ENCODE measurements at regions not wholly inside any gene's neighbourhood (a gene's known extent, or its start where the extent isn't known, plus 50 kb on each side); places are given as distances from the start of the nearest gene placed in this dataset.

- ChIA-PET POLR2A (no interaction called here), CTCF (interaction anchor here (0.6 to 1.5 kb wide), 6 partner anchors 11 to 250 kb away, joined by 3 to 9 read pairs (median 4); no protein-coding TSS in a partner anchor)
- peak; percentile 78 for TF ChIP-seq CTCF (IDR thresholded peaks at IDR 0.05)
- Mint-ChIP-seq H3K4me3 (no peak overlapping the region), H3K27ac (no peak overlapping the region), H3K4me1 (ENCODE audit: low read depth) (peaks cover 4% of the 10 kb centered on the region), H3K9me3 (no peaks in the 10 kb centered on the region), H3K36me3 (ENCODE audit: low read depth) (no peaks in the 10 kb centered on the region), H3K27me3 (no peaks in the 10 kb centered on the region)
- DNase-seq (peak; percentile 61), ATAC-seq (peak; percentile 79)
- intact Hi-C loops (cut with micrococcal nuclease) = loop anchor here (5.0 kb wide), 1 partner anchor 261 kb away; no protein-coding TSS in a partner anchor
These were observed 97.3 kb upstream of the DCLK2 start for GRCh38 chr4:149980941-149981340.

DNA sequence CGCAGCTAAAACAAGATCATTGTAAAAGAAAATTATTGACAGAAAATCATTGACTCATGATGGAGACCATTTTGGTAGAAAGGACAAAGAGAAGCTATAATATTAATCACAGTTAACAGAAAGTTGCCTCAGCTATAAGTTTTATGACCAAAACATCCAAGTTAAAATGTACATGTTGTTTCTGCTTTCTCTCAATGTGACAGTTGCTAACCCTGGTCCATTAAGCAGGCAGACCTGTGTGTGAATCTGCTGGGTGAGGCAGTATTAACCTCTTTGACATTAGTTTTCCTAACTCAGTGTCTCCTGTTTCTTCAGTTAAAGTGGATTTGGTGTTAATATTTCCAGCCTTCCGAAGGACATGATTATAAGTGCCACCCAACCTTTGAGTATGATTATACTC, 94.8 kb upstream of the DCLK2 start:
- Mint-ChIP-seq H3K36me3 (ENCODE audit: low read depth) (no peaks in the 10 kb centered on the region), H3K4me3 (no peak overlapping the region), H3K4me1 (ENCODE audit: low read depth) (peaks cover 12% of the 10 kb centered on the region), H3K27ac (no peak overlapping the region), H3K9me3 (no peaks in the 10 kb centered on the region), H3K27me3 (no peaks in the 10 kb centered on the region)
- POLR2A ChIA-PET = no interaction called here
- CTCF ChIA-PET = interaction anchor here (5.6 kb wide), 1 partner anchor 260 kb away, joined by 23 read pairs; no protein-coding TSS in a partner anchor
- DNase-seq (no peak), ATAC-seq (no peak)
- TF ChIP-seq CTCF (IDR thresholded peaks at IDR 0.05) = no peak
- intact Hi-C loops (cut with micrococcal nuclease) = loop anchor here (5.0 kb wide), 1 partner anchor 259 kb away; no protein-coding TSS in a partner anchor

GRCh38 chr4:149983931-149984330, 94.3 kb upstream of the DCLK2 start:
- ChIA-PET CTCF (interaction anchor here (5.6 kb wide), 1 partner anchor 260 kb away, joined by 23 read pairs; no protein-coding TSS in a partner anchor), POLR2A (no interaction called here)
- no peak overlapping the region for H3K27ac Mint-ChIP-seq
- intact Hi-C loops (cut with micrococcal nuclease) = loop anchor here (5.0 kb wide), 1 partner anchor 258 kb away; no protein-coding TSS in a partner anchor
- TF ChIP-seq CTCF (IDR thresholded peaks at IDR 0.05) = no peak
- H3K9me3 Mint-ChIP-seq = no peaks in the 10 kb centered on the region
- DNase-seq (no peak), ATAC-seq (no peak)
- no peaks in the 10 kb centered on the region for H3K36me3 Mint-ChIP-seq (ENCODE audit: low read depth)
- no peak overlapping the region for H3K4me3 Mint-ChIP-seq
- no peaks in the 10 kb centered on the region for H3K27me3 Mint-ChIP-seq
- peaks cover 12% of the 10 kb centered on the region for H3K4me1 Mint-ChIP-seq (ENCODE audit: low read depth)

- H3K4me1 Mint-ChIP-seq (ENCODE audit: low read depth) = peaks cover 12% of the 10 kb centered on the region
- POLR2A ChIA-PET = no interaction called here
- CTCF ChIA-PET = interaction anchor here (1.0 to 5.6 kb wide), 2 partner anchors 13 to 258 kb away, joined by 3 to 23 read pairs; no protein-coding TSS in a partner anchor
- no peak overlapping the region for H3K4me3 Mint-ChIP-seq
- H3K27ac Mint-ChIP-seq = no peak overlapping the region
- DNase-seq (no peak), ATAC-seq (peak; percentile 49)
- H3K9me3 Mint-ChIP-seq = no peaks in the 10 kb centered on the region
- H3K27me3 Mint-ChIP-seq = no peaks in the 10 kb centered on the region
- TF ChIP-seq CTCF (IDR thresholded peaks at IDR 0.05) = no peak
- intact Hi-C loops (cut with micrococcal nuclease) = no loop called here
- no peaks in the 10 kb centered on the region for H3K36me3 Mint-ChIP-seq (ENCODE audit: low read depth)
These were observed 92.3 kb upstream of the DCLK2 start for GRCh38 chr4:149985981-149986380.

DNA sequence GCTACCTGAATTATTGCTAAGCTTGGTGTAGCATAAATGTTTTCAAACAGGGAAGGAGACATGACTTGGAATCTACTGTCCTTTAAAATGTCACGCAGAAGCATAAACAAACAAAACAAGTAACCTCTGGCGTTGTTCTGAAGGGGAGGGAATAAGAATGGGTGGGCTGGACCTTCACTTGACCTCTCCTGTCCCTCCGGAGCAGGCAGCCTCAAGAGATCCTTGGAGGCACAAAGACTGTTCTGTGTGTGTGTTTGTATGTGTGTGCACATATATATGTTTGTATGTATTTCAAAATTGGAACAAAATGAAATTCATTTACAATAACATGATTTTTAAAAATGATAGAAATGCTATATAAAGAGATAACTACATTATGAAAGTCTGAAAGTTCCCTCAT, 91.3 kb upstream of the DCLK2 start:
- intact Hi-C loops (cut with micrococcal nuclease) = no loop called here
- DNase-seq (no peak), ATAC-seq (no peak)
- Mint-ChIP-seq H3K4me3 (no peak overlapping the region), H3K36me3 (ENCODE audit: low read depth) (no peaks in the 10 kb centered on the region), H3K4me1 (ENCODE audit: low read depth) (peaks cover 12% of the 10 kb centered on the region), H3K27ac (no peak overlapping the region), H3K27me3 (no peaks in the 10 kb centered on the region), H3K9me3 (no peaks in the 10 kb centered on the region)
- no peak for TF ChIP-seq CTCF (IDR thresholded peaks at IDR 0.05)
- CTCF ChIA-PET = interaction anchor here (1.0 to 5.6 kb wide), 2 partner anchors 12 to 257 kb away, joined by 3 to 23 read pairs; no protein-coding TSS in a partner anchor
- POLR2A ChIA-PET = no interaction called here

Data from activated CD8-positive, alpha-beta T cell treated with anti-CD3 and anti-CD28 coated beads for 36 hours (primary cell).